C4-2B (cell line): ENCODE measurements at regions not wholly inside any gene's neighbourhood (a gene's known extent, or its start where the extent isn't known, plus 50 kb on each side); places are given as distances from the start of the nearest gene placed in this dataset.

ENCODE experiments used
- CTCF ChIP-seq: fragments of 450-650 bp; conservative IDR thresholded peaks from 2 replicates; pipeline ENCODE4 v1.5.1; 2017; ENCODE audit warnings: mild to moderate bottlenecking
- ZFX ChIP-seq: fragments of 450-650 bp; IDR thresholded peaks from 2 replicates; pipeline ENCODE4 v1.6.1; 2017

GRCh38 chr6:8941577-8941976 lies 506.2 kb upstream of the SLC35B3 start:
- TF ChIP-seq CTCF (no peak), ZFX (no peak)
